Caco-2 (cell line): ENCODE measurements at regions not wholly inside any gene's neighbourhood (a gene's known extent, or its start where the extent isn't known, plus 50 kb on each side); places are given as distances from the start of the nearest gene placed in this dataset.

Experiments
- BruUV-seq: library from RNA; stranded (reverse); fragments of 400-500 nt; replicated peaks from 2 replicates; lab custom pipeline; 2021; lab: Mats Ljungman, UMichigan
- CTCF ChIA-PET: fragments of 300-600 bp; sonication (Branson Sonifier 250); formaldehyde crosslinking; loops from one replicate; lab custom pipeline; 2022; ENCODE audit warnings: antibody characterized with exemption; lab: Charles Lee
- POLR2A ChIA-PET: fragments of 300-600 bp; sonication (Branson Sonifier 250); formaldehyde crosslinking; loops from one replicate; lab custom pipeline; 2022; ENCODE audit warnings: antibody characterized with exemption; lab: Charles Lee
- DNase-seq, 2 experiments: peaks; one replicate each; pipeline versions ENCODE4 v3.0.0 to v3.0.0-alpha.2; 2020 to 2022
- H3K27me3 ChIP-seq: replicated peaks from 2 replicates; pipeline ENCODE4 v1.6.0; 2011; ENCODE audit warnings: low read length; ENCODE audit not compliant: control insufficient read depth, insufficient read depth
- H3K36me3 ChIP-seq: 2 replicates; pipeline ENCODE4 v1.5.1; 2011; ENCODE audit warnings: low read length; ENCODE audit not compliant: control insufficient read depth, insufficient read depth
- H3K4me1 ChIP-seq: fragments of 250-450 bp; sonication (Bioruptor Pico); 2 replicates; pipeline ENCODE4 v1.5.1; 2020; ENCODE audit warnings: mild to moderate bottlenecking
- H3K4me3 ChIP-seq: 2 replicates; pipeline ENCODE4 v1.5.1; 2011; ENCODE audit warnings: low read depth, mild to moderate bottlenecking, control low read depth, low read length
- H3K9me3 ChIP-seq: fragments of 250-450 bp; sonication (Bioruptor Pico); 2 replicates; pipeline ENCODE4 v1.5.1; 2020; ENCODE audit warnings: mild to moderate bottlenecking, moderate library complexity
- H3K27ac Mint-ChIP-seq: one replicate; pipeline ENCODE4 v1.8.0; 2022; ENCODE audit warnings: mixed read lengths; ENCODE audit not compliant: unreplicated experiment
- H3K27me3 Mint-ChIP-seq: one replicate; pipeline ENCODE4 v1.8.0; 2022; ENCODE audit warnings: mixed read lengths; ENCODE audit not compliant: insufficient read depth, unreplicated experiment
- H3K36me3 Mint-ChIP-seq: one replicate; pipeline ENCODE4 v1.8.0; 2022; ENCODE audit warnings: mild to moderate bottlenecking, mixed read lengths; ENCODE audit not compliant: insufficient read depth, unreplicated experiment
- H3K4me1 Mint-ChIP-seq: one replicate; pipeline ENCODE4 v1.8.0; 2022; ENCODE audit warnings: low read depth, mixed read lengths; ENCODE audit not compliant: unreplicated experiment
- H3K4me3 Mint-ChIP-seq: one replicate; pipeline ENCODE4 v1.8.0; 2022; ENCODE audit warnings: mild to moderate bottlenecking, moderate library complexity, mixed read lengths; ENCODE audit not compliant: unreplicated experiment
- H3K9me3 Mint-ChIP-seq: one replicate; pipeline ENCODE4 v1.8.0; 2022; ENCODE audit warnings: mixed read lengths; ENCODE audit not compliant: unreplicated experiment
- CTCF ChIP-seq, 2 experiments: fragments of 200-600 bp in 1 of 2; IDR thresholded peaks; 1 replicate in 1 of 2; 2 replicates in 1 of 2; pipeline versions ENCODE4 v1.5.1 to v1.8.0; 2011 to 2022; ENCODE audit warnings: antibody characterized with exemption in 1 of 2, control low read depth in 1 of 2, inconsistent platforms in 1 of 2, low read depth in 1 of 2, low read length in 1 of 2, mild to moderate bottlenecking in 1 of 2, moderate library complexity in 1 of 2; ENCODE audit not compliant: insufficient read depth in 1 of 2, severe bottlenecking in 1 of 2, unreplicated experiment in 1 of 2
- intact Hi-C: fragments of 100-400 bp; cut with micrococcal nuclease; formaldehyde crosslinking; loops from one replicate; pipeline ENCODE4 v1.10.0; 2022; ENCODE audit not compliant: unreplicated experiment

GRCh38 chr16:85535352-85536072 lies 77.6 kb upstream of the GSE1 start:
- POLR2A ChIA-PET: interaction anchor here (0.6 to 1.7 kb wide), 12 partner anchors 9 to 99 kb away, joined by 3 to 16 read pairs (median 4); partner anchors contain the start of gene GSE1
- BruUV-seq: no TSS peak
- Mint-ChIP-seq H3K4me3 (peak overlapping the region; percentile 58), H3K27me3 (no peaks in the 10 kb centered on the region), H3K27ac (peak overlapping the region; percentile 97), H3K4me1 (peaks cover 34% of the 10 kb centered on the region), H3K36me3 (peaks cover 22% of the 10 kb centered on the region), H3K9me3 (no peaks in the 10 kb centered on the region)
- Histone ChIP-seq H3K4me1 (peaks cover 42% of the 10 kb centered on the region), H3K9me3 (peaks cover 11% of the 10 kb centered on the region; the same call in 1 of the 2 replicates), H3K27me3 (no peaks in the 10 kb centered on the region), H3K36me3 (no peaks in the 10 kb centered on the region), H3K4me3 (no peak overlapping the region)
- CTCF ChIA-PET: interaction anchor here (0.6 to 1.9 kb wide), 17 partner anchors 10 to 154 kb away, joined by 3 to 25 read pairs (median 4); no protein-coding TSS in a partner anchor
- peak; percentile 98 to 99 for DNase-seq
- intact Hi-C loops: loop anchor here (1.0 kb wide), 5 partner anchors 11 to 113 kb away; no protein-coding TSS in a partner anchor
- TF ChIP-seq CTCF (IDR thresholded peaks at IDR 0.05; ENCODE audit: insufficient read depth in 1 of 2, low read depth in 1 of 2, low read length in 1 of 2, severe bottlenecking in 1 of 2, unreplicated experiment in 1 of 2): no peak

GRCh38 chr16:85536073-85536410 lies 77.1 kb upstream of the GSE1 start:
- Mint-ChIP-seq H3K4me3 (peak overlapping the region; percentile 58), H3K4me1 (peaks cover 34% of the 10 kb centered on the region), H3K9me3 (no peaks in the 10 kb centered on the region), H3K27ac (peak overlapping the region; percentile 97), H3K36me3 (peaks cover 22% of the 10 kb centered on the region), H3K27me3 (no peaks in the 10 kb centered on the region)
- H3K27me3 ChIP-seq: no peaks in the 10 kb centered on the region
- POLR2A ChIA-PET: interaction anchor here (0.6 to 1.7 kb wide), 10 partner anchors 10 to 99 kb away, joined by 3 to 16 read pairs (median 4); partner anchors contain the start of gene GSE1
- intact Hi-C loops: no loop called here
- no peaks in the 10 kb centered on the region for H3K36me3 ChIP-seq
- DNase-seq: no peak
- BruUV-seq: TSS peak; percentile 96
- H3K9me3 ChIP-seq: peaks cover 11% of the 10 kb centered on the region; the same call in 1 of the 2 replicates
- H3K4me3 ChIP-seq: no peak overlapping the region
- CTCF ChIA-PET: interaction anchor here (0.8 to 1.9 kb wide), 10 partner anchors 10 to 153 kb away, joined by 3 to 25 read pairs (median 6); no protein-coding TSS in a partner anchor
- no peak for TF ChIP-seq CTCF (IDR thresholded peaks at IDR 0.05; ENCODE audit: insufficient read depth in 1 of 2, low read depth in 1 of 2, low read length in 1 of 2, severe bottlenecking in 1 of 2, unreplicated experiment in 1 of 2)
- peaks cover 40% of the 10 kb centered on the region for H3K4me1 ChIP-seq

- intact Hi-C loops: no loop called here
- ChIA-PET CTCF (interaction anchor here (1.2 to 2.4 kb wide), 3 partner anchors 9 to 74 kb away, joined by 3 to 6 read pairs (median 3); no protein-coding TSS in a partner anchor), POLR2A (no interaction called here)
- peak overlapping the region; percentile 97 for H3K27ac Mint-ChIP-seq
- no TSS peak for BruUV-seq
- no peak for TF ChIP-seq CTCF (IDR thresholded peaks at IDR 0.05; ENCODE audit: insufficient read depth in 1 of 2, low read depth in 1 of 2, low read length in 1 of 2, severe bottlenecking in 1 of 2, unreplicated experiment in 1 of 2)
- H3K9me3 Mint-ChIP-seq: no peaks in the 10 kb centered on the region
- Histone ChIP-seq H3K4me3 (no peak overlapping the region), H3K27me3 (no peaks in the 10 kb centered on the region), H3K4me1 (peaks cover 40% of the 10 kb centered on the region), H3K36me3 (no peaks in the 10 kb centered on the region), H3K9me3 (peaks cover 11% of the 10 kb centered on the region; the same call in 1 of the 2 replicates)
- no peak for DNase-seq
- peaks cover 38% of the 10 kb centered on the region for H3K4me1 Mint-ChIP-seq
- H3K36me3 Mint-ChIP-seq: peaks cover 22% of the 10 kb centered on the region
- H3K27me3 Mint-ChIP-seq: no peaks in the 10 kb centered on the region
- peak overlapping the region; percentile 19 for H3K4me3 Mint-ChIP-seq
Measured at GRCh38 chr16:85536411-85537330, 76.5 kb upstream of the GSE1 start.
